ENCODE measurements at regions not wholly inside any gene's neighbourhood (a gene's known extent, or its start where the extent isn't known, plus 50 kb on each side); places are given as distances from the start of the nearest gene placed in this dataset.

DNA sequence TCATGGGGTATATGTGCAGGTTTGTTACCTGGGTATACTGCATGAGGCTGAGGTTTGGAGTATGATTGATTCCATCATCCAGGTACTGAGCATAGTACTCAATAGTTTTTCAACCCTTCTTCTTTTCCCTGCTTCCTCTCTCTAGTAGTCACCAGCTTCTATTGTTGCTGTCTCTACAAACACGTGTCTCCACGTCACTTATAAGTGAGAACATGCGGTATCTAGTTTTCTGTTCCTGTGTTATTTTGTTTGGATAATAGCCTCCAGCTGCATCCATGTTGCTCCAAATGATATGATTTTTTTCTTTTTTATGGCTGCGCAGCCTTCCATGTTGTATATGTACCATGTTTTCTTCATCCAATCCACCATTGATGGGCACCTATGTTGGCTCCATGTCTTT is 214.8 kb upstream of the TFPI start:
- TF ChIP-seq CTCF (conservative IDR thresholded peaks at IDR 0.05) (no peak), ZFX (IDR thresholded peaks at IDR 0.05) (no peak)
